HG03442 (cell line): ENCODE measurements at regions not wholly inside any gene's neighbourhood (a gene's known extent, or its start where the extent isn't known, plus 50 kb on each side); places are given as distances from the start of the nearest gene placed in this dataset.
"Not testable (repeated sequence)": the region's sequence is repeated elsewhere in the genome, so short reads cannot be mapped to it uniquely, and the experiment has no call there.

Source experiments
- ATAC-seq: cut with Tn5 transposase; IDR thresholded peaks from one replicate; pipeline ENCODE4 v1.9.1; 2021; ENCODE audit warnings: mild to moderate bottlenecking, moderate library complexity; ENCODE audit not compliant: unreplicated experiment

DNA sequence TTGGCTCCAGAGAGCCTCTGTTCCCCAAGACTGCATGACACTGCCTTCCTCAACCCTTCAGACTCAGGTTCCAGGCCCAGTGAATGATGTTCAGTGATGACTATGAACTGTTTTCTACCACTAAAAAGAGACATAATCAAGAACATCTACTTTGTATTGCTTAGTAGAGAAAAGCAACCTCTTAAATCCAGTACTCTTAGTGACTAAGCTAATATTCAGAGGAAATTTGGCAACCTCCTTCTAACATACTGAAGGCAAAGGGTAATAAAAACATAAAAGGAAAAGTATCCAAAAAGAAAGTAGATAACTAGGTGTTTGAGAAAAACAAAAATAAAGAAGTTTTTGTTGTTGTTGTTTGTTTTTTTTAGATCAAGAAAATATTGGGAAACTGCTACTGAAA, 153.3 kb upstream of the RUNX1 start:
- ATAC-seq = no peak

DNA sequence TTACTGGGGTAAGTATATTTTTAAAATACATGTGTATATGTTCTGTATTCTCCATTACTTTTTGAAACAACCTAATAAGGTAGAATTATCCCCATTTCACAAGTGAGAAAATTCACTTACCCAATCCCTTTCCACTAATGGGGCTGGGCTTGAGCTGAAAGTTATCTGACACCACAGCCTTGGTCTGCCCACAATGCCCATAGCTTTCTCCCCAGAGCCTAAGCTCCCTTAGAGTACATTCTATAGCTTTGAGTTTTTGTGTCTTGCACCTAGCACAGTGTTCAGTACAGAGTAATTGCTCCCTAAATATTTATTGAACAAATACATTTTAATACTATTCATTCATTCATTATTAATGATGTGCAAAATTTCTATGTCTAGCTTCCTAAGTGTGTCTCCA, 152.7 kb upstream of the RUNX1 start:
- ATAC-seq = no peak

DNA sequence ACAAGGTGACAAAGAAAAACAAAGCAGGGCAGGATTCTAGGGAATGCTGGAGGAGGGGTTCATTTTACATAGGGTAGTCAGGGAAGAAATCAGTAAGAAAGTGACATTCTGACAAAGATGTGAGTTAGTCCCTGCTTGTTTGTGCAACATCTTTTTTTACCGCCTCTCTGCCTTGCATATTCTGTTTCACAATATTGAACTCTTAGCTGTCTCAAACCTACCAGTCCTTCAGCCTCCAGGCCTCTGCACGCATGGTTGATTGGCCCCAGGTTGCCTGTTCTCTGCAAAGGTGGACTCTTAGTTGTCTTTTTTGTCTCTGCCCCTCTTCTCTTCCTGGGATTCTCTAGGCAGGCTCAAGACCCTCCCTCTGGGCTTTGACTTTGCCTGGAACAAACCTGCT, 152.2 kb upstream of the RUNX1 start:
- no peak for ATAC-seq

DNA sequence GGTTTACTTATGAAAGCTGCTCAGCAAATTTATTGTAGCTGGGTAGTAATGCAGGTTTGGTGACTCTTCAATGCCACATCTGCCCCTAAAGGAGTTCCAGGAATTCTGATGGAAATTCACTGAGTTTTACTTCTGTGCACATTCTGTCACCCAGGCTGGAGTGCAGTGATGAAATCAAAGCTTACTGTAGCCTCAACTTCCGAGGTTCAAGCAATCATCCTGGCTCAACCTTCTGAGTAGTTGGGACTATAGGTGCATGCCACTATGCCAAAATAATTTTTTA, 150.6 kb upstream of the RUNX1 start:
- ATAC-seq = no peak

DNA sequence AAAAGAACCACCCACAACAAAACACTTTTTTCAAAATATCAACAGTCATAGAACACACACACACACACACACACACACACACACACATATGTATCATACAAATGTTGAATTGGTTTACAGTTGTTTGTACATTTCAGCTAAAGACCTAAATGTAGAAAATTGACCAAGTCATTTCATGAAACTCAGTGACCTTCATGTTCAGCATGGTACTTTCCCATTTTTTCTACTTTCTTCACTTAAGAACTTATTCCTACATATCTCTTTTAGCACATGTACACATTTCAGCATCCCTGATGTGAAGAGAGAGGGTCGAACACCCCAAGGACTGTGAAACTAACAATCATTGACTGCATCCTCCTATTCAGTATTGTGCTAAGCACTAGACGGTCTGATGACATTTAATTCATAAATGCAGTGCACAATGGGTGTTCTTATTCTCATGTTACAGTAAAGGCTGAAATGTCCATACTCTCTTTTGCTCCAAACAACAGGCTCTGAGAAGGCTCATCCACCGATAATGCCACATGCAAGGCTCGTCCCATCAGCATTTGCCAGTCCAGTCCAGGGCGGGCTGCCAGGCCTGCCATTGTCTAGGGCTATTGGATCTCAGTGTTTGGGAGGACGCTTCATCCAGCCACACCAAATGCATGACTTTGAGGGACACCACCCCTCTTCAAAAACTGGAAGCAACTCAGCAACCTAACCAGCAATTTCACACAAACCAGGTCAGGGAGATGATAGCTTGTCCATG, 150.1 kb upstream of the RUNX1 start:
- ATAC-seq = no peak

DNA sequence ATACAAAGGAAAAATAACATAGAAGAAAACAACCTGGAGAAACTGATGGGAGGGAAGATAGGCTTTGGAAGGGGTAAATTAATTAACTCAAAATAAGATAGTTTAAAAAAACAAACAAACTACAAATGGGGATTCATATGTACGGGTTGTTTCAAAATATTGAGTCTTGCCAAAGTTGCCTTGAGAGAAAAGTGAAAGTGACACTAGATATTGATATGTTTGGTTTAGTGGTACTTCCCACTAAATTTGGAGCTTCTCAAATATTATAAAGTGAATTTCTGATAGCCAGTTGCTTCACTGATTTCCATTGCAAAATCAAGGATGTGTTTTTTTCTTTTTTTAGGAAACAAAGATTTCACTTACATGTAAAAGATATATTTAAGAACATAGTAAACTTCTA, 149.5 kb upstream of the RUNX1 start:
- ATAC-seq = no peak

DNA sequence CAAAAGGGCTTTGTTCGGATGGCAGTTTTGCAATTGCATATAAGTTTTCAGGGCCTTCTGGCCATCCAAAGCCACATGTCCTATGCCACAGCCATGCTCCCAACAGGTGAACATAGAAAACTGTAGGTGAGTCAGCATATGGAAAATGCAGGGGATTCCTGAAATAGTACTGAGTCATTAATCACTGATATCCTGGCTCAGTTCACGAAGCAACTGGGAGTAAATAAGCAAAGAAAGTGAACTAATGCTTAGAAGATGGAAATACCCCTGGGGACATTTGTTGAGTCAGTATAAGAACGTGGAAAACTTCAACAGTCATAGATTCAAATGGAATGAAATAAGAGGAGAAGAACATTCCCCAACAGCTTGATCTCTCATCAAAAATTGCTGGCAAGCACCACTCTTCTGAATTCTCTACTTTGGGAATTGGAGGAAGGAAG, 148.9 kb upstream of the RUNX1 start:
- ATAC-seq = no peak

DNA sequence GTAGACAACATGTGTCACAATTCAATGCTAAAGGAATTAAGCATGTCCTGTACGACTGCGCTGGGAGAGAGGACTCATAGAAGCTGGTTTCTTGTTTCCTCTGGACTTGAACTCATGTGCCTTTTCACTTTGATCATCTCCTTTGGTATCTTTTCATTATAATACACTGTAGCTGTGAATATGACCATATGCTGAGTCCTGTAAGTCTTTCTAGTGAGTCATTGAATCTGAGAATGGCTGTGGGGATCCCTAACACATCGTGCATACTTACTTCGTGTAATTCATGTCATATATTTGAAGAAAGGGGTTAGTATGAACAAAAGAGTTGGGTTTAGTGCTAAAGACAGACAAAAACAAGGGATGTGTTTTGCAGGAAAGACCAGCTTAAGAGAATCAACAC, 148.1 kb upstream of the RUNX1 start:
- ATAC-seq = no peak

DNA sequence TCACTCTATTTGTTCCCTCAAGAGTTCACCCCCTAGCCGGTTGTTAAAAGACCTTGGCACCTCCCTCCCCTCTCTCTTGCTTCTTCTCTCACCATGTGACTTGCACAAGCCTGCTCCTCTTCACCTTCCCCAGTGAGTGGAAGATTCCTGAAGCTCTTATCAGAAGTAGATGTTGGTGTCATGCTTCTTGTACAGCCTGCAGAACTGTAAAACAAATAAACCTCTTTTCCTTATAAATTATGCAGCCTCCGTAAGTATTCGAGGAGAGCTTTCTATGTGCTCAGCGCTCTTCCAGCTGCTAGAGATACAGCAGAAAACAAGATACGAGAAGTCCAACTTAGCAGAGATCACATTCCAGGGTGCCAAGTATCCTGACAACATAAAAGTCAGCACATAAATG, 147.0 kb upstream of the RUNX1 start:
- no peak for ATAC-seq

DNA sequence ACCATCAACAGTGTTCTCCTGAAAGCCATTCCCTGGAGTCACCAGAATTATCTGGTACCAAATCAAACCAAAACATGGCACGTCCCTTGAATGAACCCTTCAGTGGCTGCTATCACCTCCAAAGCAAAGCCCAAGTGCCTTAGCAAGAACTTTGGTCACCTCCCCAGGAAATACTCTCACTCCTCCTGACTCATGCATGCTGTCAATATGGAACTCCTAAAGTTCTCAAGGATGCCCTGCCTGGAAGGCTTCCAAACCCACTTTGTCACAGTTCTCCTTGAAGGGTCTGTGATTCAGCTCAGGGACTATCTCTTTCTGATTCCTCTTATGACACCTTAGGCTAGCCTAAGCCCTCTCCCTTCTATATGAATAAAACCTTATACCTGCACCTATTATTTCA, 146.1 kb upstream of the RUNX1 start:
- no peak for ATAC-seq

DNA sequence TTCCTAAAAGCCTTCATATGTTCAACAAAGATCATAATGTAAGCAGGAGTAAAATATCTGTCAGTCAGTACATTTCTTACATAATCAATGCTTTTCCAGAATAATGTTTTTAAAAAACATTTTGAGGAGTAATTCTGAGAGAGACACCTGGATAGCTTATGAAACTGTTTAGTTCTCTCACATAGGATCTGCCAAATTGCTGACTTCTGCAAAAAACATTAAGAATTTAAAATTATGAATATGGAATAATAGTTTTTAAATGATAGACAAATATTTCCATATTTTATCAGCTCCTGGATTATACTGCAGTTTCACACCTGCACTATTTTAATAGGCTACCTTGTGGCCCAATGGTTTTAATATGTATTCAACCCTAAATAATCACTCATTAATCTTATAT, 142.7 kb upstream of the RUNX1 start:
- ATAC-seq = no peak

DNA sequence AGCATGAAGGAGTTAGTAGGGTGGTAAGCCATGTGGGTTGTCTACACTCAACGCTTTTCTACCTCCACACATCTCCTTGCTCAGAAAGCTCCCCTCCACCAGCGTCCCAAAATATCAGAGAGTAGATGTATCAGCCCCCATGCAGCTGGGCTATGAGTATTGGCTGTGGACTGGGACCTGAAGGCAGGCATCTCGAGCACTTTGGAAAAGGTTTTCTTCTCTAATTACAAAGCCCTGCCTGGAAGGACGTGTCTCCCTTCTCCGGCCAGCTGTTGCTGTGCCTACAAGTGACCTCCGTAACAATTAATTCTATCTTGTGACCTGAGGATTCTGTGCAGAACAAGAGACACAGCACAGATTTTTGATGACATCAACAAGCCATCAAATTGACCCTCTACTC, 142.0 kb upstream of the RUNX1 start:
- no peak for ATAC-seq

DNA sequence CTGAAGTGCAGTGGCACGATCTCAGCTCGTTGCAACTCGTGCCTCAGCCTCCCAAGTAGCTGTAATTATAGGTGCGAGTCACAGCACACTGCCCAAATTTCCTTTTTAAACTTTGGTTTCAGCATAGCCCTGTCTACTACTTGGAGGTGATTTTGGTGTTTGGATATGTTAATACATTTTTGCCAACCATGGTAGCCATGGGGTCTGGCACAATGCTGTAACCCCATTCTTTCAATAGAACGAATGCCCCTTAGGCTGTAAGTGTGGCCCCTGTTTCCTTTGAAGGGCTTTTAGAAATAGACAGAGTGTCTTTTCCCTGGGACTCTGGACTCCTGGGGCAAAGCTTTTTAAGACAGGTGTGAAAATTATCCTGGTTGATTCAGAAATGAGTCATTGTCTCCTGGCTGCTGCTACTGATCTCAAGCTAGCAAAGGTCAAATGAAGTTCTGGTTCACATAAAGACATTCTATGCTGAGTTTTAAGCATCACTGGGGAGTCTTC, 141.1 kb upstream of the RUNX1 start:
- ATAC-seq = no peak

DNA sequence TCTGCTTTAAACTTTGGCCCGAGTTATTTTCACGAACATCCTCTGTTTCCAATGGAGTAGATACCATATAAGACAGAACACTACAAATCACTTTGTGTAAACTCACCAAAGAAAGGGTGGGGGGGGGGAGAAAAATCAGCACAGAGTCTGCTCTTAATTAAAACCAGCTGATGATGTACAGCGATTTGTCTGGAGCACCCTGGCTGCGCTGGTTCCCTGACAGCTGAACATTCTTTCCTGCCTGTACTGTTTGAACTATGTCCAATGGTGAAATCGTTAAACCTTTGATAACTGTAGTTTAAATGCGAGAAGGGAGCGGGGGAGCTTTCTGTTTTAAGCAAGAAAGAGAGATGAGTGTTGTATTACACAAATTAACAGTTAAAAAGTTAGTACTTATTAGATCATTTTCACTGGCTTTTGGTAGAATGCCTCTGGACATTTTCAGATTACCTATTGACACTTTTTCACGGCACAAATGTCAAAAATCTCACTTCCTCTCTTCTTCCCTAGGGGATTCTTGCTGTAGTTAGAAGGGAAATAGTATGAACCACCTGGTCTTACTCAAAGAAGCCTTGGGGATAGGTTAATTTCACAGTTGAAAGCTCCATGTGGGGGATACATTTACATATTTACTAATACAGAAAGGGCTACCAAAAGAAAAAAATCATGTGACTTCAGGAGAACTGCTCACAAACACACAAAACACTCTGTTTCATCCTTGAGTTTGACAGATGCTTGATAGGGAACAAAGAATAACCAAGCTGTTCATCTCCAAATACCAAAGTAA, 140.2 kb upstream of the RUNX1 start:
- peak; percentile 93 for ATAC-seq

DNA sequence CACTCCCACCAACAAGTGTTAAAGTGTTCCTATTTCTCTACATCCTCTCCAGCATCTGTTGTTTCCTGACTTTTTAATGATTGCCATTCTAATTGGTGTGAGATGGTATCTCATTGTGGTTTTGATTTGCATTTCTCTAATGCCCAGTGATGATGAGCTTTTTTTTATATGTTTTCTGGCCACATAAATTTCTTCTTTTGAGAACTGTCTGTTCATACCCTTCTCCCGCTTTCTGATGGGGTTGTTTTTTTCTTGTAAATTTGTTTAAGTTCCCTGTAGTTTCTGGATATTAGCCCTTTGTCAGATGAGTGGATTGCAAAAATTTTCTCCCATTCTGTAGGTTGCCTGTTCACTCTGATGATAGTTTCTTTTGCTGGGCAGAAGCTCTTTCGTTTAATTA, 134.3 kb upstream of the RUNX1 start:
- not testable (repeated sequence) for ATAC-seq

DNA sequence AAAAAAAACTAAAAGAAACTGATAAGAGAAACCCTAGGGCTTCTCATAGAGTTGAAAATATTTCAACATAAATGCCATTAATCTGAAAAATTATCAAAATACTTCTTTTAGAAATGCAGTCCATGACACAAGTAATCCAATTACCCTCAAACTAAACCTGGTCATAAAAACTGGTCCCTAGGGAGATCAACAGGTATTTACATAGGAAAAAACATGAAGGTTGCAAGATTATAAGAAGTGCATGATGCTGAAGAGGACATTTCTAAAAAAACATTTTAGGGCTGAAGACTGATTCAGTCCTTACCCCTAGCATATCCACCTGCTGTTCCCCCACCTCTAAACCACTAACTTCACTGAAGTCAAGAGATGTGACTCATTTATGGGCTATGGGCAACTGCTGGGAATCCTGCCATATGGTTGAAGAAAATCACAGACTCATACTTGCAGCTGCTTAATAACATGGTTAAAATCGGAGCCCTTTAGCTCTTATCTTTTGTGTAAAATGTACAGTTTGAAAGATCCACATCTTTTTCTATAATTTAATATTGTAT, 131.0 kb upstream of the RUNX1 start:
- ATAC-seq = no peak

DNA sequence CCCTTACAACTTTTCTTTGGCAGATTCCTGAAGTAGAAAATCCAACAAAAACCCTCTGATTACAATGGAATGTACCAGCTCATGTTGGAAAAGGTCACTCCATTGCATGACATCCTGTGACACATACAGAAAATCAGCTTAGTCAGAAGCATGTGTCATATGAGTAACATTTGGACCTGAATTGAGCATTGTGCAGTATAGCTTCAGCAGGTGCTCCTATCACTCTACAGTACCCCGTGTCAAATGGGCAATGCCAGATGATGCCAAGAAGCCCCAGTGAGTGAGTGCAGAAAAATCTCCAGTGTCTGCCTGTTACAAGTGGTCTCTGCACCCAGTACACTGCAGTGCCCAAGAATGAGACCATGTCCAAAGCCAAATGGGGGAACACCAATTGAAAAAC, 129.7 kb upstream of the RUNX1 start:
- ATAC-seq = no peak

DNA sequence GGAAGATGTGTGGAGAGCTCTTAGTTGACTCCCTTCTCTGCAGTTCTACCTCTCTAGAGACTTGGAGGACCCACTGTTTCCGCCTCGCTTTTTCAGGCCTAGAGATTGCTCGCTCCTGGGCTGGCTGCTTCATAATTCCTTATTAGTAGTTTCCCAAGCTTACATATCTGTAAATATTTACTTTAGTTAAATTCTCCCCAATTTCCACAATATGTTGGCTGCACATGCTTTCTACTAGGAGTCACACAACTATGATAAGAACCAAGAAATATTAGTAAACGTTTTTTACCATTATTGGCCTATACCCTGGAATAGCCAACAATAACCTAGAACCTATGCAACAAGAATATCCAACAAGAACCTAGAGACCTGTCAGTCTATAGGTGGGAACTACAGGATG, 129.0 kb upstream of the RUNX1 start:
- ATAC-seq = no peak

DNA sequence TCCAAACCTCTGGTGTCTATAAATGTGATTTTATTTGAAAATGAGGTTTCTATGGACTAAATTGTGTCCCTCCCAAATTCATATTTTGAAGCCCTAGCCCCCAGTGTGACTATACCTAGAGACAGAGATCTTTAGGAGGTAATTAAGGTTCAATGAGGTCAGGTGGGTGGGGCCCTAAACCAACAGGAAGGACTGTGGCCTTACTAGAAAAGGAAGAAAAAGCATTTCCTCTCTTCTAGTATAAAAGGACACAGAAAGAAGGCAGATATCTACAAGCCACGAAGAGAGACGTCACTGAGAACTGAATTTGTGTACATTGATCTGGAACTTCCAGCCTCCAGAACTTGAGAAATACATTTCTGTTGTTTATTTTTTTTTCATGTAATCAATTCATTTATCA, 123.1 kb upstream of the RUNX1 start:
- ATAC-seq = no peak

DNA sequence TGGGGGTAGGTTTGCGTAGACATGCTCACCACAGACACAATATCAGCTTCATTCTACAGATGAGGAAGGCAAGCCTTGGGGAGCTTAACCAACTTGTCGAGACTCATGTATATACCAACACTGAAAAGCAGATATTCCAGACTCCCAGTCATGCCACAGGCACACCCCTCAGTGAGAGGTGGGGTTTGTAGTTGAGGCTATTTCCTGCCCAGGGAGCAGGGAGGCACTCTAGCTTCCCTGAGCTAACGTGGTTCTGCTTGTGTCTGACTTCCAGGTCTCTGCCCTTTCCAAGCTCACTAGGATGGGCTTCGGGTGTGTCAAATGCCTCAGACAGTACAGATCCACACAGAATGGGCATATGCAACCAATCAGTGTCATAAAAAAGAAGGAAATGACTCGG, 122.3 kb upstream of the RUNX1 start:
- ATAC-seq = no peak

DNA sequence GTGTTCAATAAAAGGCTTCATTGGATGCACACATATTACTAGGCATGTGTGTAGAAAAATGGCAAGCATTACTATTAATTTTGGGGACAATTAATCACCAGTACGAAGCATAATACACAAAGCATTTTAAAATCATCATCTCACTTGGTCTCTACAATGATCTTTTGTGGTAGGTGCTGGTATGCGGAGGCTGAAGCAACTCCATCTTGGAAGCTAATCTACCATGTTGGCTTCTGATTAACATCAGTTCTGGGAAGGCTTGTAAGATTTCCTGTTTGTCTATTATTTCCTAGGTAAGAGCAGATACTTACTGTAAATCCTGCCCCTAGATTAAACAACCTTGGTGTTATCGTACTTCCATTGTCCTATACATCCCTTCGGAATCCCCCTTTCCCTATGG, 121.7 kb upstream of the RUNX1 start:
- ATAC-seq = no peak

DNA sequence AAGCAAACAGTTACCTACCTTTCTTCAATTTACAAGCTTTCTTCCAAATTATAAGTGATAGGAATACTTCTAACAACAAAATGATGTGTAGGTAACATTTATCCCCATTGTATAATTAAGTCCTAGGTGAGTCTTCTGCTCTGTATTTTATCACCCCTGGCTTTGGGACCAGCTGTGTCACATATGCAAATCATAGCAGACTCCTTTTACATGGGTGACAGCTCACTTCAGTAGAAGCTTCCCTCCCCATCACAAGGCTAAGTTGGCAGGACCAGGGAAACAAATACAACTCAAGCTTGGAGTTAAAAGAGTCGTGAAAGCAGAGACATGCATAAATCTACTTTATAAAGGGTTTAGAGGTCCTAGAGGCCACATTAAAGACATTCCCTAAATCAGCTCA, 121.1 kb upstream of the RUNX1 start:
- ATAC-seq = no peak
